Mesodermal cell (in vitro differentiated cells): ENCODE measurements at regions not wholly inside any gene's neighbourhood (a gene's known extent, or its start where the extent isn't known, plus 50 kb on each side); places are given as distances from the start of the nearest gene placed in this dataset.
"Not testable (repeated sequence)": the region's sequence is repeated elsewhere in the genome, so short reads cannot be mapped to it uniquely, and the experiment has no call there.

Source experiments
- H3K27ac ChIP-seq: 2 replicates; pipeline ENCODE4 v1.7.0; 2013; ENCODE audit warnings: mild to moderate bottlenecking, low read depth, low read length, moderate library complexity; ENCODE audit not compliant: severe bottlenecking
- H3K36me3 ChIP-seq: 2 replicates; pipeline ENCODE4 v1.7.1; 2013; ENCODE audit warnings: mild to moderate bottlenecking, low read length, moderate library complexity; ENCODE audit not compliant: control insufficient read depth, insufficient read depth
- H3K4me1 ChIP-seq: one replicate; pipeline ENCODE4 v1.7.1; 2013; ENCODE audit warnings: mild to moderate bottlenecking, low read length; ENCODE audit not compliant: insufficient read depth, control insufficient read depth, poor library complexity, severe bottlenecking
- H3K4me3 ChIP-seq: 2 replicates; pipeline ENCODE4 v1.7.0; 2013; ENCODE audit warnings: low read length, control low read depth, mild to moderate bottlenecking; ENCODE audit not compliant: insufficient read depth, poor library complexity, severe bottlenecking; ENCODE audit errors: extremely low read depth
- H3K9me3 ChIP-seq: 2 replicates; pipeline ENCODE4 v1.7.1; 2013; ENCODE audit warnings: mild to moderate bottlenecking, low read length, moderate library complexity; ENCODE audit not compliant: control insufficient read depth
- WGBS, 2 experiments: methylation state at CpG; one replicate each; pipeline ENCODE4 v1.1.5; 2013; ENCODE audit warnings: missing lambda C conversion rate in 2 of 2; ENCODE audit not compliant: insufficient coverage in 2 of 2; 5-methylcytosine and 5-hydroxymethylcytosine counted together

GRCh38 chr5:19200251-19200650 lies 787.7 kb downstream of the CDH18 start:
- WGBS, 2 experiments: 91 to 100% methylated on average over 2 to 5 of the region's 6 CpGs
- Histone ChIP-seq H3K4me1 (no peaks in the 10 kb centered on the region), H3K9me3 (no peaks in the 10 kb centered on the region), H3K36me3 (no peaks in the 10 kb centered on the region), H3K4me3 (no peak overlapping the region), H3K27ac (no peak overlapping the region)

- no peaks in the 10 kb centered on the region for H3K36me3 ChIP-seq
- WGBS, 2 experiments: 89 to 100% methylated on average over 1 to 4 of the region's 4 CpGs
- H3K9me3 ChIP-seq: no peaks in the 10 kb centered on the region
- no peaks in the 10 kb centered on the region for H3K4me1 ChIP-seq
- no peak overlapping the region for H3K27ac ChIP-seq
- no peak overlapping the region for H3K4me3 ChIP-seq
Measured at GRCh38 chr5:19208397-19208796, 779.6 kb downstream of the CDH18 start.

GRCh38 chr5:19210886-19211285 lies 777.1 kb downstream of the CDH18 start:
- Histone ChIP-seq H3K9me3 (no peaks in the 10 kb centered on the region), H3K4me1 (no peaks in the 10 kb centered on the region), H3K36me3 (no peaks in the 10 kb centered on the region), H3K27ac (no peak overlapping the region), H3K4me3 (no peak overlapping the region)
- 100% methylated on average over 1 of the region's 1 CpG; no CpG with 5 or more reads in 1 of the 2 experiments for WGBS, 2 experiments

- no CpG with 5 or more reads among the region's 3 CpGs for WGBS, 2 experiments
- Histone ChIP-seq H3K27ac (no peak overlapping the region), H3K4me1 (no peaks in the 10 kb centered on the region), H3K9me3 (no peaks in the 10 kb centered on the region), H3K4me3 (no peak overlapping the region), H3K36me3 (no peaks in the 10 kb centered on the region)
Measured at GRCh38 chr5:19229179-19229835, 758.7 kb downstream of the CDH18 start.

GRCh38 chr5:19233573-19233972 lies 754.4 kb downstream of the CDH18 start:
- Histone ChIP-seq H3K4me1 (peaks cover 4% of the 10 kb centered on the region), H3K36me3 (no peaks in the 10 kb centered on the region), H3K27ac (no peak overlapping the region), H3K4me3 (no peak overlapping the region), H3K9me3 (no peaks in the 10 kb centered on the region)
- WGBS, 2 experiments: 90% methylated on average over 2 of the region's 2 CpGs; no CpG with 5 or more reads in 1 of the 2 experiments

- Histone ChIP-seq H3K4me1 (peaks cover 11% of the 10 kb centered on the region), H3K36me3 (no peaks in the 10 kb centered on the region), H3K4me3 (no peak overlapping the region), H3K9me3 (no peaks in the 10 kb centered on the region), H3K27ac (no peak overlapping the region)
- 78 to 92% methylated on average over 3 of the region's 5 CpGs for WGBS, 2 experiments
Measured at GRCh38 chr5:19235101-19235584, 752.9 kb downstream of the CDH18 start.

GRCh38 chr5:19240170-19240569 lies 747.8 kb downstream of the CDH18 start:
- H3K36me3 ChIP-seq: no peaks in the 10 kb centered on the region
- H3K27ac ChIP-seq: peak overlapping the region; percentile 72
- no peak overlapping the region for H3K4me3 ChIP-seq
- 45% methylated on average over 1 of the region's 1 CpG; no CpG with 5 or more reads in 1 of the 2 experiments for WGBS, 2 experiments
- H3K4me1 ChIP-seq: peaks cover 31% of the 10 kb centered on the region
- H3K9me3 ChIP-seq: no peaks in the 10 kb centered on the region

- WGBS, 2 experiments: no CpG with 5 or more reads among the region's 1 CpG
- H3K27ac ChIP-seq: no peak overlapping the region
Measured at GRCh38 chr5:19241690-19242089, 746.3 kb downstream of the CDH18 start.

GRCh38 chr5:19246191-19246590 lies 741.8 kb downstream of the CDH18 start:
- H3K4me3 ChIP-seq, H3K9me3 ChIP-seq, H3K36me3 ChIP-seq, H3K27ac ChIP-seq, H3K4me1 ChIP-seq: not testable (repeated sequence)
- WGBS, 2 experiments: no CpG with 5 or more reads among the region's 1 CpG

More at GRCh38 chr5:19241690-19242089, 746.3 kb downstream of the CDH18 start:
- Histone ChIP-seq H3K36me3 (no peaks in the 10 kb centered on the region), H3K4me3 (no peak overlapping the region), H3K4me1 (peaks cover 27% of the 10 kb centered on the region), H3K9me3 (no peaks in the 10 kb centered on the region)

GRCh38 chr5:19247302-19247701 lies 740.7 kb downstream of the CDH18 start:
- no peak overlapping the region for H3K27ac ChIP-seq

GRCh38 chr5:19256036-19256435 lies 732.0 kb downstream of the CDH18 start:
- no peak overlapping the region for H3K4me3 ChIP-seq
- no peaks in the 10 kb centered on the region for H3K4me1 ChIP-seq
- no peak overlapping the region for H3K27ac ChIP-seq
- H3K9me3 ChIP-seq: no peaks in the 10 kb centered on the region
- 40% methylated on average over 1 of the region's 1 CpG; no CpG with 5 or more reads in 1 of the 2 experiments for WGBS, 2 experiments
- no peaks in the 10 kb centered on the region for H3K36me3 ChIP-seq

More at GRCh38 chr5:19247302-19247701, 740.7 kb downstream of the CDH18 start:
- Histone ChIP-seq H3K4me1 (no peaks in the 10 kb centered on the region), H3K9me3 (no peaks in the 10 kb centered on the region), H3K4me3 (no peak overlapping the region), H3K36me3 (no peaks in the 10 kb centered on the region)
- no CpG with 5 or more reads among the region's 3 CpGs for WGBS, 2 experiments
